GM18517 (cell line): ENCODE measurements at regions not wholly inside any gene's neighbourhood (a gene's known extent, or its start where the extent isn't known, plus 50 kb on each side); places are given as distances from the start of the nearest gene placed in this dataset.
"Not testable (repeated sequence)": the region's sequence is repeated elsewhere in the genome, so short reads cannot be mapped to it uniquely, and the experiment has no call there.

Experiments used
- ATAC-seq: cut with Tn5 transposase; IDR thresholded peaks from one replicate; pipeline ENCODE4 v1.9.1; 2021; ENCODE audit warnings: mild to moderate bottlenecking, moderate library complexity; ENCODE audit not compliant: unreplicated experiment

DNA sequence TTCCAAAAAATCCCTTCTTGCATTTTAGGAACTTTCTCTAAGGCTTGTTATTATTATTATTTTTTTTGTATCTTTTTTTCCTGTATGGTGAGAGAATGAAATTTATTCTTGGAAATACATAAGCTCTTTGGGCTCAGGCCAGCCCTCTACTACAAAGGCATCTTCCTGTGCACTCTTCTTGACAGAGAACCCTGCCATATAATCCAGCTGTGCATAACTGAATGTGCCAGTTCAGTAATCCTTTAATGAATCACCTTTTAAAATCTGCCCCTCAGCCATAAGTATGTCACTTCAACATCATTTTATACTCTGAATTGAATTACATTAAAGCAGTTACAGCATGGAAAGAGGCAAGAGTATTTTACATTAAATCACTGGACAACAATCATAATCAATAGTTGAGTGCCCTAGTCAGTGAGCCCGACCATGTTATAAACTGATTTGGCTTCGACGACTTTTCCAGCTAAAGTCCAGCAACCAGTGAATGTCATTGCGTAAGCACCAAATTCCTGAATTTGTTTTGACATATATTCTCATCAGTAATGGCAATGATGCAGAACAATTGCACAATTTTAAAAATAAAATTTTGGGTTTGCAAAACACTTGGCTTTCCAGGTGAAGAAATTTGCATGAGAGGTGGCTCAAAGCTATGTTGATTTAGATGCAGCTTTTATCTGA is 59.2 kb upstream of the KCNK2 start:
- ATAC-seq: no peak

DNA sequence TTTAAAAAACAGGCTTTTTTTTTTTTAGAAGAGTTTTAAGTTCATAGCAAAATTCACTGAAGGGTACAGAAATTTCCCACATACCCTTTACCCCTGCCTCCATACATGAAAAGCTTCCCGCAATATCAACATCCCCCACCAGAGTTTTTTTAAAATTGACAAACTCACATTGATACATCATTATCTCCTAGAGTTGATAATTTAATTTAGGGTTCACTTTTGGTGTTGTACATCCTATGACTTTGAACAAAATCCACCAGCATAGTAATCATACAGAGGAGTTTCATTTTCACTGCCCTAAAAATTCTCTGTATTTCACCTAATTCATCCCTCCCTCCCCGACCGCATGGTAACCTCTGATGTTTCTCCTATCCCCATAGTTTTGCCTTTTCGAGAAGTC is 53.6 kb upstream of the KCNK2 start:
- no peak for ATAC-seq

DNA sequence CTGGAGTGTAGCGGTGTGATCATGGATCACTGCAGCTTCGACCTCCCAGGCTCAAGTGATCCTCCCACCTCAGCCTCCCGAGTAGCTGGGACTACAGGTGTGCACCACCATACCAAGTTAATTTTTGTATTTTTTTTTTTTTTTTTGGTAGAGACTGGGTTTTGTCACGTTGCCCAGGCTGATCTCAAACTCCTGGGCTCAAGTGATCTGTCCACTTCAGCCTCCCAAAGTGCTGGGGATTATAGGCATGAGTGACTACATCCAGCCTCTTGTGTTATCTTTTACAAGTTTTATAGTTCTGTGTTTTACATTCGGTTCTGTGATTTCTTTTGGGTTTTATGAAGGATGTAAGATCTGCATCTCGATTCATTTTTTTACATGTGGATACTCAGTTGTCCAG is 52.0 kb upstream of the KCNK2 start:
- ATAC-seq: not testable (repeated sequence)

- no peak for ATAC-seq
Observed at GRCh38 chr1:215031392-215031791, 51.1 kb upstream of the KCNK2 start.
